ENCODE measurements at regions not wholly inside any gene's neighbourhood (a gene's known extent, or its start where the extent isn't known, plus 50 kb on each side); places are given as distances from the start of the nearest gene placed in this dataset.

DNA sequence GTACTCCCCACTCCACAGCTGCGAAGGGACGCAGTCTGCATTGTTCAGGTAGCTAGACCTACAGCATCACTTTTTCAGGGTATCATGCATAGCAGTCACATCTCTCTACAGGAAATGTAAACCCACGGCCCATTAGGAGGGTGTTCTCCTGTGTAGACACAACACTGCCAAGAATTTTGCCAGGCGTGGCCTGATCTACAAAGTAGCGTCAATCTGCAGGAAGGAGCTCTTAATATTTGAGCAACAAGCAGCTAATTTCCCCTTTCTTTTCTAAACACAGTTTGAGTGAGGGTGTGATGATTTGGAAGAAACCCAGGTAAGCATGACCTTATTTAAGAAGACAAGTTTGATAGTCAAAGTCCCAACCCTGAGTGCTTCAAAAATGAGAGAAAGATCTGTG, 419.0 kb downstream of the GADD45G start:
- H3K36me3 ChIP-seq (ENCODE audit: control insufficient read depth, insufficient read depth, low read length): no peaks in the 10 kb centered on the region
- no peaks in the 10 kb centered on the region for H3K27me3 Mint-ChIP-seq (ENCODE audit: insufficient read depth, unreplicated experiment)
- no peaks in the 10 kb centered on the region for H3K9me3 Mint-ChIP-seq (ENCODE audit: unreplicated experiment)
- POLR2A ChIA-PET: no interaction called here
- no TSS peak for BruUV-seq (replicated peaks)
- CTCF ChIA-PET: no interaction called here
- no peak overlapping the region for H3K4me3 ChIP-seq (ENCODE audit: low read depth, low read length)
- TF ChIP-seq, protein P1, sequence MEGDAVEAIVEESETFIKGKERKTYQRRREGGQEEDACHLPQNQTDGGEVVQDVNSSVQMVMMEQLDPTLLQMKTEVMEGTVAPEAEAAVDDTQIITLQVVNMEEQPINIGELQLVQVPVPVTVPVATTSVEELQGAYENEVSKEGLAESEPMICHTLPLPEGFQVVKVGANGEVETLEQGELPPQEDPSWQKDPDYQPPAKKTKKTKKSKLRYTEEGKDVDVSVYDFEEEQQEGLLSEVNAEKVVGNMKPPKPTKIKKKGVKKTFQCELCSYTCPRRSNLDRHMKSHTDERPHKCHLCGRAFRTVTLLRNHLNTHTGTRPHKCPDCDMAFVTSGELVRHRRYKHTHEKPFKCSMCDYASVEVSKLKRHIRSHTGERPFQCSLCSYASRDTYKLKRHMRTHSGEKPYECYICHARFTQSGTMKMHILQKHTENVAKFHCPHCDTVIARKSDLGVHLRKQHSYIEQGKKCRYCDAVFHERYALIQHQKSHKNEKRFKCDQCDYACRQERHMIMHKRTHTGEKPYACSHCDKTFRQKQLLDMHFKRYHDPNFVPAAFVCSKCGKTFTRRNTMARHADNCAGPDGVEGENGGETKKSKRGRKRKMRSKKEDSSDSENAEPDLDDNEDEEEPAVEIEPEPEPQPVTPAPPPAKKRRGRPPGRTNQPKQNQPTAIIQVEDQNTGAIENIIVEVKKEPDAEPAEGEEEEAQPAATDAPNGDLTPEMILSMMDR (IDR thresholded peaks at IDR 0.05; ENCODE audit: insufficient read depth in 1 of 2, low read depth in 1 of 2, low read length in 1 of 2, severe bottlenecking in 1 of 2, unreplicated experiment in 1 of 2): no peak
- no peak overlapping the region for H3K4me3 Mint-ChIP-seq (ENCODE audit: unreplicated experiment)
- no peaks in the 10 kb centered on the region for H3K27me3 ChIP-seq (replicated peaks; ENCODE audit: control insufficient read depth, insufficient read depth, low read length)
- H3K27ac Mint-ChIP-seq (ENCODE audit: unreplicated experiment): no peak overlapping the region
- no peaks in the 10 kb centered on the region for H3K4me1 ChIP-seq
- no peaks in the 10 kb centered on the region for H3K36me3 Mint-ChIP-seq (ENCODE audit: insufficient read depth, unreplicated experiment)
- DNase-seq: no peak
- no peaks in the 10 kb centered on the region for H3K9me3 ChIP-seq
- H3K4me1 Mint-ChIP-seq (ENCODE audit: low read depth, unreplicated experiment): no peaks in the 10 kb centered on the region
- intact Hi-C loops (cut with micrococcal nuclease; ENCODE audit: unreplicated experiment): no loop called here

DNA sequence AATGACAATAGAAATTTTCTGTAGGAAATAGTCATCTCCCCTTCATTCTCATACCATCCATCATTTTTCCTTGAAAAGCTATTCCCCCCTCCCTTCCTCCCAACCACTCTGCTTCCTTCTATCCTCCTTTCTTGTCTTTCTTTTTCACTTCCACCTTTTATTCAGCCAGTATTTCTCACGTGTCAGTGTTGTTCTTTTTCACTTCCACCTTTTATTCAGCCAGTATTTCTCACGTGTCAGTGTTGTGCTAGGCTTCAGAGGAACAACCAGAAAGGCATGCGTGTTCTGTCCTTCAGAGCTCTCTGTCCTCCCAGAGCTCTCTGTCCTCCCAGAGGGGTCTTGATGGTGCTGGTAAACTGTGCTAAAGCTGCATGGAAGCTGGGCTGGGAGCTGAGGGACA, 419.6 kb downstream of the GADD45G start:
- ChIA-PET POLR2A (no interaction called here), CTCF (no interaction called here)
- Mint-ChIP-seq H3K4me3 (ENCODE audit: unreplicated experiment) (no peak overlapping the region), H3K36me3 (ENCODE audit: insufficient read depth, unreplicated experiment) (no peaks in the 10 kb centered on the region), H3K27ac (ENCODE audit: unreplicated experiment) (no peak overlapping the region), H3K27me3 (ENCODE audit: insufficient read depth, unreplicated experiment) (no peaks in the 10 kb centered on the region), H3K9me3 (ENCODE audit: unreplicated experiment) (no peaks in the 10 kb centered on the region), H3K4me1 (ENCODE audit: low read depth, unreplicated experiment) (no peaks in the 10 kb centered on the region)
- H3K27me3 ChIP-seq (replicated peaks; ENCODE audit: control insufficient read depth, insufficient read depth, low read length): no peaks in the 10 kb centered on the region
- no peak for DNase-seq
- no peak overlapping the region for H3K4me3 ChIP-seq (ENCODE audit: low read depth, low read length)
- no TSS peak for BruUV-seq (replicated peaks)
- TF ChIP-seq, protein P1 (IDR thresholded peaks at IDR 0.05; ENCODE audit: insufficient read depth in 1 of 2, low read depth in 1 of 2, low read length in 1 of 2, severe bottlenecking in 1 of 2, unreplicated experiment in 1 of 2): no peak
- intact Hi-C loops (cut with micrococcal nuclease; ENCODE audit: unreplicated experiment): no loop called here
- no peaks in the 10 kb centered on the region for H3K9me3 ChIP-seq
- no peaks in the 10 kb centered on the region for H3K4me1 ChIP-seq
- no peaks in the 10 kb centered on the region for H3K36me3 ChIP-seq (ENCODE audit: control insufficient read depth, insufficient read depth, low read length)

- no peaks in the 10 kb centered on the region for H3K4me1 ChIP-seq
- no peaks in the 10 kb centered on the region for H3K36me3 ChIP-seq (ENCODE audit: control insufficient read depth, insufficient read depth, low read length)
- Mint-ChIP-seq H3K4me1 (ENCODE audit: low read depth, unreplicated experiment) (no peaks in the 10 kb centered on the region), H3K4me3 (ENCODE audit: unreplicated experiment) (no peak overlapping the region), H3K36me3 (ENCODE audit: insufficient read depth, unreplicated experiment) (no peaks in the 10 kb centered on the region), H3K27me3 (ENCODE audit: insufficient read depth, unreplicated experiment) (no peaks in the 10 kb centered on the region), H3K9me3 (ENCODE audit: unreplicated experiment) (no peaks in the 10 kb centered on the region), H3K27ac (ENCODE audit: unreplicated experiment) (no peak overlapping the region)
- TF ChIP-seq, protein P1 (IDR thresholded peaks at IDR 0.05; ENCODE audit: insufficient read depth in 1 of 2, low read depth in 1 of 2, low read length in 1 of 2, severe bottlenecking in 1 of 2, unreplicated experiment in 1 of 2): no peak
- DNase-seq: no peak
- BruUV-seq (replicated peaks): no TSS peak
- H3K27me3 ChIP-seq (replicated peaks; ENCODE audit: control insufficient read depth, insufficient read depth, low read length): no peaks in the 10 kb centered on the region
- ChIA-PET CTCF (no interaction called here), POLR2A (no interaction called here)
- intact Hi-C loops (cut with micrococcal nuclease; ENCODE audit: unreplicated experiment): no loop called here
- H3K4me3 ChIP-seq (ENCODE audit: low read depth, low read length): no peak overlapping the region
- H3K9me3 ChIP-seq: no peaks in the 10 kb centered on the region
These were observed 420.0 kb downstream of the GADD45G start for GRCh38 chr9:90024823-90025222.

Measured in Caco-2 (cell line).